CD4-positive, alpha-beta T cell treated with Interleukin-12 subunit alpha and Interleukin-12 subunit beta, for 1 hour (primary cell): ENCODE measurements at regions not wholly inside any gene's neighbourhood (a gene's known extent, or its start where the extent isn't known, plus 50 kb on each side); places are given as distances from the start of the nearest gene placed in this dataset.

Experiments used
- DNase-seq: peaks from one replicate; pipeline ENCODE4 v3.0.0-alpha.2; 2020

DNA sequence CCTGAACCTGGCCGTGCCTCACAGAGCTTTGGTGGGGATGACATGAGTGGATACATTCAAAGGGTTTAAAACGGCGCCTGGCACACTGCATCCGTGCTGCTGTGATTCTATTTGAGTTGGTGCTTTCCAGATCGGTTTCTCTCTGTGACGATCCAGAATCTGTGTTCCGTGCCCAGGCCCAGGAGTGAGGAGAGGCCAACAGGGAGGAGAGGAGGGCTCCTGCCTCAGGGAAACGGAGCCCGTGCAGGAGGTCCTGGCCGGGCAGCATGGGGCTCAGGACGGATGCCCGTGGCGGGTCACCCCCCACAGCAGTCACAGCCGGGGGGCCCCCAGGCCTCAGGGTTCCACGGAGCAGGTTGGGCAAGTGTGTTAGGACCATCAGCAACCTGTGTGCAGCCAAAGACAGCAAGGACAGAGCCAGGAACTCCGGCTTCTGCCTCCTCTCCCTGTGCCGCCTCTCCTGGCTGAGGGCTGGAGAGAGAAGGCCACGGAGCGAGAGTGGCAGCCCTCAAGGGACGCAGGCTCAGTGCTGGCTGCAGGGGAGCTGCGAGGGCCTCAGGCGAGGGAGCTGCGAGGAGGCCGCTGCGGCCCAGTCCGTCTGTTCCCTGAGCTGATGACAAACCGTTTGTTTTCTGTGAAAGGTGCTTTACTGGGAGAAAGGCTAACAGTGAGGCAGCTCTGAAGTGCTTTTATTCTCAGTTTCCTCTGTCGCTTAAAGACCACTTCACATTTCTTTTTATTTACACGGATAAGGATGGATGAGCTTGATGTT lies 99.3 kb downstream of the METRNL start:
- DNase-seq, result no peak

- DNase-seq, result no peak
Measured at GRCh38 chr17:83179374-83179773, 100.0 kb downstream of the METRNL start.

GRCh38 chr17:83179811-83180210 lies 100.4 kb downstream of the METRNL start:
- no peak for DNase-seq

GRCh38 chr17:83180264-83180995 lies 101.0 kb downstream of the METRNL start:
- DNase-seq, result no peak

DNA sequence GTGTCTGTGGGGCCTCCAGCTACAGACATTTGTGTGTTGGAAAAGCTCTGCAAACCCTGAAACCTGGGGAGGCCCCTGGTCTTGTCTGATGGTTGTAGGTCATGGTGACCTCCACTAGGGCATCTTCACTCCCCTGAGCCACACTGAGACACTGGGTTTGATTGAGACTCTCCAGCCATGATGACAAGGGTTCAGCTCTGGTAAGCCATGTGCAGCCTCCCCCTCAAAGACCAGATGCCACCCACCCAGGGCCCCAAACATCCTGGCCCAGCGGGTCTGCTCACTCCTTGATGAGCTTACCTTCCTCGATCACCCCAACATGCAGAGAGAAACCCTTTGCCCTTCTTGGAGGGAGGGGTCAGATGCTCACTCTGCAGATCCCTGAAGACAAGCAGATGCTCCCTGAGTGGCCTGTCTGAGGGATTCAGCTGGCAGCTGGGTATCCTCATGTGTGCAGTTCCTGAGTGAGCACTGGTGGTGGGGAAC lies 101.6 kb downstream of the METRNL start:
- no peak for DNase-seq

GRCh38 chr17:83181991-83182619 lies 102.7 kb downstream of the METRNL start:
- DNase-seq, result no peak

DNA sequence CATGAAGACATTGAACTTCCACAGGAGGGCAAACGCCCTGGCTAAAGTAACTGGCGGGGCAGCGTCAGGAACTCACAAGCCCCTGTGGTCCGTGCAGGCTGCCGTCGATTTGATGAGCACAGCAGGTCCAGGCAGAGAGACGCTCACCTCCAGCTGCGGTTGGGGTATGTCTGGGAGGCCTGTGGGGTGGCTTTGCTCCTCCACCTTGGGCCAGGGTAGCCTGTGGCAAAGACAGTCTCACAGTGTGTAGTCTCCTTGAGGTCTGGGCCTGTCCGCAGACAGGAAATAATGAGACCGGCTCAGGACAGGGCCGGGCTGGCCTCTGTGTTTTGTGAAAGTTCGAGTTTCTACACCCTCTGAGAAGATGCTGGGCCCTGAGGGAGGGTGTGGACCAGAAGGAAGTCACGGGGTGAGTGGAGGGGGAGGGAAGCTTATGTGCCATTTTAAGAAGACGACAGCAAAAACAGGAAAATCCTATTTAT lies 103.3 kb downstream of the METRNL start:
- no peak for DNase-seq

GRCh38 chr17:83183145-83183948 lies 103.9 kb downstream of the METRNL start:
- no peak for DNase-seq

GRCh38 chr17:83183951-83184506 lies 104.6 kb downstream of the METRNL start:
- DNase-seq, result no peak

DNA sequence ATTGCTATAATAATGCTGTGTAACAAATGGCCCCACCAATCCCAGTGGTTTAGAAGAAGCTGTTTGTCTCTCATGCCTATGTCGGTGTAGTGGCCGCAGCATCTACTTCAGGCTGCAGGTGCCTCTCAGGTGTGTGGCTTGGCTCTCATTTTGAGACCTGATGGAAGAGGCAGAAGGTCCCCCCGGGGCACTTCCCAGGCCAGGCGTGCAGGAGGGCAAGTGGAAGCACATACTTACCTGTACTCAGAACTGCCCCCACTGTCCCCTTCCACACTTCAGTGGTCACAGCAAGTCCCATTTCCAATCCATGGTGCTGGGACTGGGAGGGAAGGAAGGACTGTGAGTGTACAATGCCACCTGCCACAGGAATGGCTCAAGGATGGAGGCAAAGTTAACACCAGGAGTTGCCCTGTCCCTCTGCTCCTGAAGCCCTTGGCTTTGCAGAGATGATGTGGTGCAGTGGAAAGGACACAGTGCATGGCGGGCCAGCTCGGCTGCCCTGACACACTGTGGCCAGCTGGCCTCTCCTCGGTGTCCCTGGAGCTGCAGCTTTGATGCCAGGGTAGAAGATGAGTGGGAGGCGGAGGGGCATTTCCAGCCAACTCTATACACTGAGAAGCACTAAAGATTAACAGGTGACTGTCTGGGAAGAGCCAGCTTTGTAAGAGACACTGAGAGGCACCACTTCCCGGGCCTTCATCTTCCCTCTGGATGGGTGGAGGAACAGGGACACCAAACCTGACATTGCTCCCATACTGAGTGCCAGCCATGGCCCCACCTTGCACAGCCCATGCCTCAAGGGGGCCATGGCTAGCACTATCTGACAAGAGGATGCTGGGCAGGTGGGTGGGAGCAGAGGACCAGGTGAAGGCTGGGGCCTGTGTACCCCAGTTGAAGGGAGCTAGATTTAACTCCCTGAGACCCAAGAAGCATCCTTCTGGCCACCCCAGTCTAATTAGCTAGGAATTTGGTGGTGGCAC lies 105.9 kb downstream of the METRNL start:
- DNase-seq, result no peak

DNA sequence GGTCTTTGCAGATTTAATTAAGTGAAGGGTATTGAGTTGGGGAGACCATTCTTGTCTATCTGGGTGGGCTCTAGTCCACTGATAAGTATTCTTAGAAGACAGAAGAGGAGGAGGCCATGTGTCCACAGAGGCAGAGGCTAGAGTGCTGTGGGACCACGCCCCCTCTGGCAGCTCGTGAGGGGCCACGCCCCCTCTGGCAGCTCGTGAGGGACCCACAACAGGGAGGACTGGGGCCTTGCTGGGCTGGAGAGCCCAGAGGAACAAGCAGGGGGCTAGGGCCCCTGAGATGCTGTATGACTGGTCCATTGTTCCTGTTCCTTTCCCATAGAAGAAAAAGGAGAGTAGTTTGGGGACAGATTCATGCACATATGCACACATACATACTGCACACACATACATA lies 106.8 kb downstream of the METRNL start:
- no peak for DNase-seq

- no peak for DNase-seq
Measured at GRCh38 chr17:83186751-83187421, 107.5 kb downstream of the METRNL start.

GRCh38 chr17:83187782-83188311 lies 108.4 kb downstream of the METRNL start:
- no peak for DNase-seq

GRCh38 chr17:83189044-83190003 lies 109.9 kb downstream of the METRNL start:
- DNase-seq, result no peak

DNA sequence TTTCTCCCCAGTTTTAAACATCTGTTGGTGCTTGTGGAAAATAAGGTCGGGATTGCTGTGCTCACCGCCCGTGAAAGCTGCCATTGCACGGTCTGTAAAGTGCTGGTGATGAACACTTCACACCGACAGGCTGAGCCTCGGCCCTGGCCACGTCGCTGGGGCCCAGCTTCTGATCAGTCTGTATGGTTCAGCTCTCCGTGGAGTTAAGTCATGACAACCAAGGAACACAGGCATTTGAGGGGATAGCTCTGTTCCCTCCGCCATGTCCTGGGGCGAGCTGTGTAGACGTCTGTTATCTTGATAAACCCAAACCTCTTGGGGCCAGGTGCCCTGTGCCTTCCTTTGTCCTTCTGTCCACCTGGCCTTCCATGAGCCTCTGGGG lies 110.6 kb downstream of the METRNL start:
- no peak for DNase-seq

- no peak for DNase-seq
Measured at GRCh38 chr17:83190601-83191387, 111.4 kb downstream of the METRNL start.

- DNase-seq, result no peak
Measured at GRCh38 chr17:83191388-83192160, 112.2 kb downstream of the METRNL start.
